HEK293T (cell line): ENCODE measurements at regions not wholly inside any gene's neighbourhood (a gene's known extent, or its start where the extent isn't known, plus 50 kb on each side); places are given as distances from the start of the nearest gene placed in this dataset.

Experiments used
- ARNT ChIP-seq: fragments of 450-650 bp; IDR thresholded peaks from 2 replicates; pipeline ENCODE4 v1.6.1; 2017; ENCODE audit warnings: mild to moderate bottlenecking
- ELF4 ChIP-seq: fragments of 450-650 bp; IDR thresholded peaks from 2 replicates; pipeline ENCODE4 v1.6.1; 2017; ENCODE audit warnings: antibody characterized with exemption
- FOXM1 ChIP-seq: fragments of 450-650 bp; IDR thresholded peaks from 2 replicates; pipeline ENCODE4 v1.6.1; 2017; ENCODE audit warnings: mild to moderate bottlenecking, borderline replicate concordance
- HDGF ChIP-seq: fragments of 450-650 bp; IDR thresholded peaks from 2 replicates; pipeline ENCODE4 v1.6.1; 2017; ENCODE audit warnings: antibody characterized with exemption, borderline replicate concordance
- L3MBTL2 ChIP-seq: fragments of 450-650 bp; conservative IDR thresholded peaks from 2 replicates; pipeline ENCODE4 v1.6.1; 2016; ENCODE audit warnings: mild to moderate bottlenecking
- SP1 ChIP-seq: fragments of 450-650 bp; IDR thresholded peaks from 2 replicates; pipeline ENCODE4 v1.6.1; 2017
- SUZ12 ChIP-seq: fragments of 450-650 bp; IDR thresholded peaks from 2 replicates; pipeline ENCODE4 v1.6.1; 2016; ENCODE audit warnings: mild to moderate bottlenecking
- TARDBP ChIP-seq: fragments of 450-650 bp; IDR thresholded peaks from 2 replicates; pipeline ENCODE4 v1.6.1; 2016

GRCh38 chr2:189347540-189347939 lies 93.7 kb upstream of the WDR75 start:
- no peak for TF ChIP-seq HDGF
- TF ChIP-seq TARDBP: no peak
- no peak for TF ChIP-seq SP1
- TF ChIP-seq L3MBTL2: no peak
- TF ChIP-seq ARNT: no peak
- TF ChIP-seq SUZ12: no peak
- TF ChIP-seq FOXM1: no peak
- no peak for TF ChIP-seq ELF4
